HepG2 (cell line): ENCODE measurements at regions not wholly inside any gene's neighbourhood (a gene's known extent, or its start where the extent isn't known, plus 50 kb on each side); places are given as distances from the start of the nearest gene placed in this dataset.

Experiments used
- ATAC-seq: fragments of 200-7000 bp; cut with Tn5 transposase; 3 replicates; pipeline ENCODE4 v1.9.1; 2020; ENCODE audit warnings: mild to moderate bottlenecking, moderate library complexity
- BruUV-seq: library from RNA; stranded (reverse); fragments of 400-500 nt; replicated peaks from 2 replicates; lab custom pipeline; 2021; lab: Mats Ljungman, UMichigan
- CTCF ChIA-PET: fragments of 300-600 bp; formaldehyde crosslinking; extraction: SDS; loops from one replicate; lab custom pipeline; 2021; ENCODE audit warnings: low total read pairs, inconsistent platforms, low intra/inter-chr PET ratio; lab: Yijun Ruan, JAX
- POLR2A ChIA-PET: fragments of 350-600 bp; sonication (Branson Sonifier 250); formaldehyde crosslinking; loops from one replicate; lab custom pipeline; 2020; ENCODE audit warnings: antibody characterized with exemption, inconsistent platforms; lab: Yijun Ruan, JAX
- DNase-seq: peaks from one replicate; pipeline ENCODE4 v3.0.0-alpha.2; 2015; ENCODE audit warnings: low spot score
- FAIRE-seq: peaks from 3 replicates; lab custom pipeline; 2011; peaks lifted over from hg19 to GRCh38; lab: Jason Lieb, UNC
- H2AFZ ChIP-seq: one replicate; pipeline ENCODE4 v1.6.1; 2011; ENCODE audit warnings: low read length, inconsistent platforms
- H3K27ac ChIP-seq: fragments of 300-600 bp; 3 replicates; pipeline ENCODE4 v1.8.0; 2011; ENCODE audit warnings: mixed run types, mild to moderate bottlenecking, mixed read lengths, low read length, inconsistent platforms; ENCODE audit not compliant: insufficient read depth; ENCODE audit errors: extremely low read length
- H3K27me3 ChIP-seq, 2 experiments: fragments of 200-600 bp in 1 of 2; 2 replicates in 1 of 2; 3 replicates in 1 of 2; pipeline versions ENCODE4 v1.6.0 to v1.8.0; 2011; ENCODE audit warnings: low read length in 2 of 2, mild to moderate bottlenecking in 2 of 2, moderate library complexity in 2 of 2, inconsistent platforms in 1 of 2; ENCODE audit not compliant: insufficient read depth in 2 of 2, control insufficient read depth in 1 of 2
- H3K36me3 ChIP-seq, 2 experiments: fragments of 200-600 bp in 1 of 2; replicated peaks in 1 of 2; 2 replicates in 1 of 2; 3 replicates in 1 of 2; pipeline versions ENCODE4 v1.5.1 to v1.8.0; 2011; ENCODE audit warnings: low read length in 2 of 2, inconsistent platforms in 1 of 2; ENCODE audit not compliant: insufficient read depth in 2 of 2, control insufficient read depth in 1 of 2
- H3K4me1 ChIP-seq: 2 replicates; pipeline ENCODE4 v1.5.1; 2012; ENCODE audit warnings: low read length, inconsistent platforms; ENCODE audit not compliant: insufficient read depth
- H3K4me2 ChIP-seq: 2 replicates; pipeline ENCODE4 v1.6.0; 2011; ENCODE audit warnings: low read depth, low read length, inconsistent platforms
- H3K4me3 ChIP-seq, 3 experiments: fragments of 200-600 bp in 1 of 3; sonication (generic), shearing (Covaris generic) in 1 of 3; replicated peaks in 1 of 3; 2 replicates each; pipeline ENCODE4 v1.5.1; 2011 to 2016; ENCODE audit warnings: low read length in 3 of 3, inconsistent platforms in 2 of 3, low read depth in 2 of 3, mild to moderate bottlenecking in 2 of 3, control low read depth in 1 of 3, mixed read lengths in 1 of 3; ENCODE audit not compliant: insufficient read depth in 1 of 3
- H3K79me2 ChIP-seq: one replicate; pipeline ENCODE4 v1.6.1; 2011; ENCODE audit warnings: low read length, inconsistent platforms; ENCODE audit not compliant: insufficient read depth
- H3K9ac ChIP-seq: 2 replicates; pipeline ENCODE4 v1.6.0; 2011; ENCODE audit warnings: mild to moderate bottlenecking, low read depth, low read length, inconsistent platforms; ENCODE audit not compliant: insufficient read depth
- H3K9me3 ChIP-seq: 2 replicates; pipeline ENCODE4 v1.5.1; 2012; ENCODE audit warnings: mild to moderate bottlenecking, low read length
- H4K20me1 ChIP-seq: 2 replicates; pipeline ENCODE4 v1.6.0; 2011; ENCODE audit warnings: inconsistent platforms, mild to moderate bottlenecking, low read length, moderate library complexity; ENCODE audit not compliant: insufficient read depth
- ARID4A ChIP-seq: sonication (generic); formaldehyde crosslinking; IDR thresholded peaks from 2 replicates; pipeline ENCODE4 v1.5.0; 2020; ENCODE audit warnings: mild to moderate bottlenecking, missing genetic modification reagents, borderline replicate concordance
- ATAD3A ChIP-seq: sonication (generic); formaldehyde crosslinking; IDR thresholded peaks from 2 replicates; pipeline ENCODE4 v1.4.0; 2020; ENCODE audit warnings: missing genetic modification reagents
- FOXO1 ChIP-seq: sonication (generic); formaldehyde crosslinking; IDR thresholded peaks from 2 replicates; pipeline ENCODE4 v1.4.0; 2020; ENCODE audit warnings: missing genetic modification reagents
- IKZF1 ChIP-seq: fragments of 450-650 bp; IDR thresholded peaks from 2 replicates; pipeline ENCODE4 v1.7.1; 2016
- REL ChIP-seq: sonication (generic); formaldehyde crosslinking; conservative IDR thresholded peaks from 2 replicates; pipeline ENCODE4 v1.8.0; 2022; ENCODE audit warnings: mild to moderate bottlenecking, missing genetic modification reagents, moderate library complexity
- ZFP36L2 ChIP-seq: sonication (generic); formaldehyde crosslinking; IDR thresholded peaks from 2 replicates; pipeline ENCODE4 v1.4.0; 2020; ENCODE audit warnings: missing genetic modification reagents
- ZNF292 ChIP-seq: sonication (generic); formaldehyde crosslinking; IDR thresholded peaks from 2 replicates; pipeline ENCODE4 v1.8.1; 2022; ENCODE audit warnings: mild to moderate bottlenecking, low read depth, missing genetic modification reagents, borderline replicate concordance
- ZNF614 ChIP-seq: IDR thresholded peaks from 2 replicates; pipeline ENCODE4 v1.6.1; 2018; ENCODE audit warnings: missing biosample characterization, missing genetic modification reagents, inconsistent platforms, borderline replicate concordance
- ZNF691 ChIP-seq: sonication (generic); formaldehyde crosslinking; IDR thresholded peaks from 2 replicates; pipeline ENCODE4 v1.4.0; 2020; ENCODE audit warnings: missing genetic modification reagents, low read depth, mild to moderate bottlenecking, borderline replicate concordance
- ZNF7 ChIP-seq: IDR thresholded peaks from 2 replicates; pipeline ENCODE4 v1.6.1; 2016; ENCODE audit warnings: missing biosample characterization, missing genetic modification reagents
- WGBS: methylation state at CpG from one replicate; pipeline ENCODE4 v1.1.6; 2017; ENCODE audit warnings: low lambda C conversion rate; 5-methylcytosine and 5-hydroxymethylcytosine counted together
- in situ Hi-C: cut with HindIII; loops from 2 replicates; pipeline ENCODE4 v1.10.0; 2017; ENCODE audit warnings: low pct_unique_long_range_greater_than_20kb; ENCODE audit not compliant: extremely low pct_ligation_motif_present
- intact Hi-C: fragments of 100-400 bp; cut with micrococcal nuclease; formaldehyde crosslinking; loops from one replicate; pipeline ENCODE4 v1.10.0; 2022; ENCODE audit not compliant: unreplicated experiment
- TF ChIP-seq, protein P1 (sequence below): sonication (generic); formaldehyde crosslinking; IDR thresholded peaks from 2 replicates; pipeline ENCODE4 v1.5.0; 2020; ENCODE audit warnings: mild to moderate bottlenecking, missing genetic modification reagents

GRCh38 chr4:113846433-113846832, 84.9 kb upstream of the CAMK2D start:
- CTCF ChIA-PET, result no interaction called here
- ATAC-seq (no peak), FAIRE-seq (no peak)
- WGBS, result 59% methylated on average over 4 of the region's 4 CpGs
- Histone ChIP-seq H3K9me3 (no peaks in the 10 kb centered on the region), H2AFZ (no peak overlapping the region), H3K4me1 (no peaks in the 10 kb centered on the region), H3K4me3 (no peak overlapping the region), H3K27ac (no peak overlapping the region), H3K79me2 (no peaks in the 10 kb centered on the region), H4K20me1 (no peaks in the 10 kb centered on the region), H3K27me3 (no peaks in the 10 kb centered on the region), H3K9ac (no peak overlapping the region), H3K36me3 (no peaks in the 10 kb centered on the region)
- in situ Hi-C loops, result no loop called here
- intact Hi-C loops, result no loop called here
- POLR2A ChIA-PET, result no interaction called here
- BruUV-seq, result no TSS peak
- TF ChIP-seq ARID4A (CRISPR knock-in tag), result no peak
- TF ChIP-seq ZNF292 (CRISPR knock-in tag), result no peak
- no peak for TF ChIP-seq ZFP36L2 (CRISPR knock-in tag)
- no peak for TF ChIP-seq FOXO1 (CRISPR knock-in tag)
- TF ChIP-seq ATAD3A (CRISPR knock-in tag), result no peak
- TF ChIP-seq, protein P1, sequence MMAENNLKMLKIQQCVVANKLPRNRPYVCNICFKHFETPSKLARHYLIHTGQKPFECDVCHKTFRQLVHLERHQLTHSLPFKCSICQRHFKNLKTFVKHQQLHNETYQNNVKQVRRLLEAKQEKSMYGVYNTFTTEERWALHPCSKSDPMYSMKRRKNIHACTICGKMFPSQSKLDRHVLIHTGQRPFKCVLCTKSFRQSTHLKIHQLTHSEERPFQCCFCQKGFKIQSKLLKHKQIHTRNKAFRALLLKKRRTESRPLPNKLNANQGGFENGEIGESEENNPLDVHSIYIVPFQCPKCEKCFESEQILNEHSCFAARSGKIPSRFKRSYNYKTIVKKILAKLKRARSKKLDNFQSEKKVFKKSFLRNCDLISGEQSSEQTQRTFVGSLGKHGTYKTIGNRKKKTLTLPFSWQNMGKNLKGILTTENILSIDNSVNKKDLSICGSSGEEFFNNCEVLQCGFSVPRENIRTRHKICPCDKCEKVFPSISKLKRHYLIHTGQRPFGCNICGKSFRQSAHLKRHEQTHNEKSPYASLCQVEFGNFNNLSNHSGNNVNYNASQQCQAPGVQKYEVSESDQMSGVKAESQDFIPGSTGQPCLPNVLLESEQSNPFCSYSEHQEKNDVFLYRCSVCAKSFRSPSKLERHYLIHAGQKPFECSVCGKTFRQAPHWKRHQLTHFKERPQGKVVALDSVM (CRISPR knock-in tag), result no peak
- TF ChIP-seq ZNF614 (CRISPR knock-in tag), result no peak
- TF ChIP-seq REL (CRISPR knock-in tag), result no peak
- TF ChIP-seq ZNF691 (CRISPR knock-in tag), result no peak
- no peak for TF ChIP-seq IKZF1
- no peak for TF ChIP-seq ZNF7 (CRISPR knock-in tag)
- TF ChIP-seq, all 625 proteins: peak for 0
- H3K4me2 ChIP-seq, result no peak overlapping the region
- no peak for DNase-seq
